ENCODE measurements at regions not wholly inside any gene's neighbourhood (a gene's known extent, or its start where the extent isn't known, plus 50 kb on each side); places are given as distances from the start of the nearest gene placed in this dataset.

DNA sequence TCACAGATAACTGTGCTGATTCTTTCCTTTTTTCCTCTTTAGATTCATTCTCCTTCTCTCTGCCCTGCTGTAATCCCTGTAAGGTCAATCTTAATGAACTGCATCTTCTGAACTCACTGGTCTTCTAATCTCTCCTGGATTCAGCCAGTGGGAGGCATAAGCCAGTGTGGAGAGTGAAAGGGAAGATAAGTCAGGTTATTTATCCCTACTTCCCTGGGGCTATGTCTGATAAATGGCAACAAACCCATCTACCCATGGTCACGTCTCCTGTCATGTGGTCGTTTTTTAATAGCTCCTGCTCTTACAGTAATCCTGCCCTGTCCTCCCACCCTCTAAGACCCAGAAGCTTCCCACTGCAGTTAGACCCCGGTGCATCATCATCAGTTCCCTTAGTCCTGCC lies 199.6 kb upstream of the NAALADL2 start:
- DNase-seq (ENCODE audit: low read depth): no peak
- no peak overlapping the region for H3K4me3 ChIP-seq (ENCODE audit: low read depth, low read length)
- TF ChIP-seq, protein P1, sequence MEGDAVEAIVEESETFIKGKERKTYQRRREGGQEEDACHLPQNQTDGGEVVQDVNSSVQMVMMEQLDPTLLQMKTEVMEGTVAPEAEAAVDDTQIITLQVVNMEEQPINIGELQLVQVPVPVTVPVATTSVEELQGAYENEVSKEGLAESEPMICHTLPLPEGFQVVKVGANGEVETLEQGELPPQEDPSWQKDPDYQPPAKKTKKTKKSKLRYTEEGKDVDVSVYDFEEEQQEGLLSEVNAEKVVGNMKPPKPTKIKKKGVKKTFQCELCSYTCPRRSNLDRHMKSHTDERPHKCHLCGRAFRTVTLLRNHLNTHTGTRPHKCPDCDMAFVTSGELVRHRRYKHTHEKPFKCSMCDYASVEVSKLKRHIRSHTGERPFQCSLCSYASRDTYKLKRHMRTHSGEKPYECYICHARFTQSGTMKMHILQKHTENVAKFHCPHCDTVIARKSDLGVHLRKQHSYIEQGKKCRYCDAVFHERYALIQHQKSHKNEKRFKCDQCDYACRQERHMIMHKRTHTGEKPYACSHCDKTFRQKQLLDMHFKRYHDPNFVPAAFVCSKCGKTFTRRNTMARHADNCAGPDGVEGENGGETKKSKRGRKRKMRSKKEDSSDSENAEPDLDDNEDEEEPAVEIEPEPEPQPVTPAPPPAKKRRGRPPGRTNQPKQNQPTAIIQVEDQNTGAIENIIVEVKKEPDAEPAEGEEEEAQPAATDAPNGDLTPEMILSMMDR (conservative IDR thresholded peaks at IDR 0.05; ENCODE audit: low read depth, low read length): no peak

GRCh38 chr3:174662653-174663052 lies 196.5 kb upstream of the NAALADL2 start:
- TF ChIP-seq, protein P1 (conservative IDR thresholded peaks at IDR 0.05; ENCODE audit: low read depth, low read length): no peak
- no peak overlapping the region for H3K4me3 ChIP-seq (ENCODE audit: low read depth, low read length)
- DNase-seq (ENCODE audit: low read depth): no peak

DNA sequence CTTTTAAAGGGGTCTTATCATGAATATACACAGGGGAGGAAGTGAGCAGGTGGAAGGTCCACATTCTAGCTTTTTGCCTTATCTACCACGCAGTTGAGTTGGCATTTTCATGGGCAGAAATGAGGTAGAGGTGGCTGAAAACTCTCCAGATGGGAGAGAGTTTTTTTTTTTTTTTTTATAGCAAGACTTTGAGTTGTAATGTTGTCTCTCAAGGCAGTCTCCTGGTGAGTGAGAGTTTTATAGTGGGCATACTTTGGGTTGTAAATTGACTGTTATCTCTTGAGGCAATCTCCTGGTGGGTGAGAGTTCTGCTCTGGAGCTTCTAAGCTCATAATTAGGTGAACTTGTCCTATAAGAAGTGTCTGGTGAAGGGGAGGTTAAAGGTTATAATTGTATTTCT lies 191.7 kb upstream of the NAALADL2 start:
- TF ChIP-seq, protein P1 (conservative IDR thresholded peaks at IDR 0.05; ENCODE audit: low read depth, low read length): no peak
- no peak for DNase-seq (ENCODE audit: low read depth)
- H3K4me3 ChIP-seq (ENCODE audit: low read depth, low read length): no peak overlapping the region

DNA sequence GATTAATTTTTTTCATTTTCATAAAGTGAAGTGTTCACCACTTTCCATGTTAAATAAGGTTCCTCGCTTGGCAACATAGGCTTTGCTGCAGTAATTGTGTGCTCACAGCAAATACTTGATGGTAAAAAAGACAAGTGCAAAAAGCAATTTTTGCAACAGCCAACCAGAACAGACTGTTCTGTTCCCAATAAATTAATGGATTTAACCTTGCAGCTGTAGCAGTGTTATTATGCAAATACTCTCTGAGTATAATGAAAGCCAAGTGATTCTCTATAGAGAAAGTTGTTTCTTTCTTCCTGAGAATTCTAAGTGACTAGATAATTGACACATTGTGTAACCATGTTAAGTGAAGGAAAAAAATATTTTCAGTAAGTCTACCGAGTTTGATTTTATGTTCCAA lies 183.7 kb upstream of the NAALADL2 start:
- DNase-seq (ENCODE audit: low read depth): no peak
- no peak overlapping the region for H3K4me3 ChIP-seq (ENCODE audit: low read depth, low read length)
- TF ChIP-seq, protein P1 (conservative IDR thresholded peaks at IDR 0.05; ENCODE audit: low read depth, low read length): no peak

GRCh38 chr3:174681784-174682183 lies 177.3 kb upstream of the NAALADL2 start:
- TF ChIP-seq, protein P1 (conservative IDR thresholded peaks at IDR 0.05; ENCODE audit: low read depth, low read length): no peak
- DNase-seq (ENCODE audit: low read depth): no peak
- no peak overlapping the region for H3K4me3 ChIP-seq (ENCODE audit: low read depth, low read length)

- TF ChIP-seq, protein P1 (conservative IDR thresholded peaks at IDR 0.05; ENCODE audit: low read depth, low read length): no peak
- H3K4me3 ChIP-seq (ENCODE audit: low read depth, low read length): no peak overlapping the region
Observed at GRCh38 chr3:174685796-174686195, 173.3 kb upstream of the NAALADL2 start.

DNA sequence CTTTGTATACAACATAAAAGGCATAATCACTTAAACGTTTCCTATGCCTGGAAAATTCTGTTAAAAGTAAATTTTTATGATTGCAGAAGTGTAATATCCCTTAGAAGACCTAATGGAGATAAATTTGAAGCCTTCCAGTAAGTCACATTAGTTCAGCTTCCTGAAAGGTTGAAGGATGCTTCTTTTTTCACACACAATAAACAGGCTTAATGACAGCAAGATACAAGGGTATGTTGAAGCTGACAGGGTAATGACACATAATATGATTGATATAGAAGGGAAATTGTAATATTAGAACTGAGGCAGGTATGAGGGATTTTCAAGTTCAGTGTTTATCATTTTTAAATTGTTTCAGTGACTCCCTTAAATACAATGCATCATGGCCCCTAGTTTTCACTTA lies 161.8 kb upstream of the NAALADL2 start:
- TF ChIP-seq, protein P1 (conservative IDR thresholded peaks at IDR 0.05; ENCODE audit: low read depth, low read length): no peak
- no peak overlapping the region for H3K4me3 ChIP-seq (ENCODE audit: low read depth, low read length)
- no peak for DNase-seq (ENCODE audit: low read depth)

More at GRCh38 chr3:174685796-174686195, 173.3 kb upstream of the NAALADL2 start:
- DNase-seq (ENCODE audit: low read depth): no peak
